GM23338 (cell line): ENCODE measurements at regions not wholly inside any gene's neighbourhood (a gene's known extent, or its start where the extent isn't known, plus 50 kb on each side); places are given as distances from the start of the nearest gene placed in this dataset.

Experiments
- EZH2 ChIP-seq: fragments of 200-600 bp; sonication (generic); IDR thresholded peaks from one replicate; pipeline ENCODE4 v1.8.0; 2017; ENCODE audit warnings: antibody characterized with exemption, mild to moderate bottlenecking, low read depth; ENCODE audit not compliant: unreplicated experiment
- EZH2phosphoT487 ChIP-seq: fragments of 200-600 bp; sonication (generic); IDR thresholded peaks from one replicate; pipeline ENCODE4 v1.8.1; 2018; ENCODE audit warnings: antibody characterized with exemption; ENCODE audit not compliant: unreplicated experiment
- TF ChIP-seq, protein P1 (sequence below), 2 experiments: fragments of 200-600 bp in 1 of 2; sonication (generic) in 1 of 2; conservative IDR thresholded peaks; 2 replicates each; pipeline versions ENCODE4 v1.5.1 to v1.6.1; 2016 to 2017; ENCODE audit warnings: antibody characterized with exemption in 2 of 2, low read depth in 2 of 2, mild to moderate bottlenecking in 2 of 2, moderate library complexity in 1 of 2

DNA sequence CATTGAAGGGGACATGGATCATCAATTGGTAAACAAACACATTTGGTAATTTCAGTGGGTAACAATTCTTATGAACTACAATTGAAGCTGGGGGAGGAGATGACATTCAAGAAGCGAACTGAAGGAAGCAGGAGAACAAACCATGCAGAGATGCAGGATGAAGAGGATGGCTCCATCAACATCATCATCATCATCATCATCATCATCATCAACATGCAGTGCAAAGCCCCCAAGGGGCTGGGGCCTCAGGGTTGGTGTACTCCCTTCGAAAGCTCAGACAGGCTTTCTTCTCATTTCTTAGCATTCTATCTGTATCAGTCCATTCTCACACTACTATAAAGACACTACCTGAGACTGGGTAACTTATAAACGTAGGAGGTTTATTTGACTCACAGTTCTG is 105.8 kb downstream of the DUSP10 start:
- TF ChIP-seq, protein P1, sequence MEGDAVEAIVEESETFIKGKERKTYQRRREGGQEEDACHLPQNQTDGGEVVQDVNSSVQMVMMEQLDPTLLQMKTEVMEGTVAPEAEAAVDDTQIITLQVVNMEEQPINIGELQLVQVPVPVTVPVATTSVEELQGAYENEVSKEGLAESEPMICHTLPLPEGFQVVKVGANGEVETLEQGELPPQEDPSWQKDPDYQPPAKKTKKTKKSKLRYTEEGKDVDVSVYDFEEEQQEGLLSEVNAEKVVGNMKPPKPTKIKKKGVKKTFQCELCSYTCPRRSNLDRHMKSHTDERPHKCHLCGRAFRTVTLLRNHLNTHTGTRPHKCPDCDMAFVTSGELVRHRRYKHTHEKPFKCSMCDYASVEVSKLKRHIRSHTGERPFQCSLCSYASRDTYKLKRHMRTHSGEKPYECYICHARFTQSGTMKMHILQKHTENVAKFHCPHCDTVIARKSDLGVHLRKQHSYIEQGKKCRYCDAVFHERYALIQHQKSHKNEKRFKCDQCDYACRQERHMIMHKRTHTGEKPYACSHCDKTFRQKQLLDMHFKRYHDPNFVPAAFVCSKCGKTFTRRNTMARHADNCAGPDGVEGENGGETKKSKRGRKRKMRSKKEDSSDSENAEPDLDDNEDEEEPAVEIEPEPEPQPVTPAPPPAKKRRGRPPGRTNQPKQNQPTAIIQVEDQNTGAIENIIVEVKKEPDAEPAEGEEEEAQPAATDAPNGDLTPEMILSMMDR (conservative IDR thresholded peaks at IDR 0.05; ENCODE audit: low read depth in 2 of 2) = no peak
- TF ChIP-seq EZH2 (no peak), EZH2phosphoT487 (no peak)
